ENCODE measurements at regions not wholly inside any gene's neighbourhood (a gene's known extent, or its start where the extent isn't known, plus 50 kb on each side); places are given as distances from the start of the nearest gene placed in this dataset.

DNA sequence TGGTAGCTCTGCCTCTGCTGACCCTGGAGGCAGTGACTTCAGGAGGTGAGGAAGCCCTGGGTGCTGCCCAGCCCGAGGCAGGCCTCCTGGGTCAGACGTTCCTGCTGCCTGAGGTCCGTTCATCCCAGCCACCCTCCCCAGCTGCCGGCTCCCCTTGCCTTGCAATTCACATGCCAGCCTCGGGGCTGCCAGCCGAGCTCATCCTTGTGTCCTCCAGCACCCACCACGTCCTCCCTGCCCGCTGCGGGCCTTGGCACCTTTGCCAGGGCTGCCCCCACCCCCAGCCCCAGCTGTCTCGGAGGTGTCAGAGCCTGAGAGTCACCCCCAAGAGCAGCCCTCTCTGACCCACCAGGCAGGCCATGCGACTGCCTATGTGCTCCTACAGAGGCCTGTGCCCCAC, 162.1 kb upstream of the RNF32 start:
- H3K36me3 ChIP-seq (ENCODE audit: insufficient read depth, low read length), result no peaks in the 10 kb centered on the region
- Mint-ChIP-seq H3K27me3 (peaks cover 22 to 28% of the 10 kb centered on the region in 2 donors), H3K4me3 (no peak overlapping the region), H3K27ac (no peak overlapping the region), H3K9me3 (no peaks in the 10 kb centered on the region), H3K4me1 (no peaks in the 10 kb centered on the region), H3K36me3 (no peaks in the 10 kb centered on the region)
- no peaks in the 10 kb centered on the region for H3K4me1 ChIP-seq (ENCODE audit: insufficient read depth, low read length)
- no peaks in the 10 kb centered on the region for H3K9me3 ChIP-seq (ENCODE audit: low read length)
- ChIA-PET CTCF (no interaction called here), POLR2A (no interaction called here)
- no peak overlapping the region for H3K4me3 ChIP-seq (ENCODE audit: low read length)
- H3K27ac ChIP-seq (ENCODE audit: low read depth, low read length), result no peak overlapping the region
- DNase-seq, result no peak
- peaks cover 4% of the 10 kb centered on the region for H3K27me3 ChIP-seq (ENCODE audit: insufficient read depth, low read length, poor library complexity, severe bottlenecking)

DNA sequence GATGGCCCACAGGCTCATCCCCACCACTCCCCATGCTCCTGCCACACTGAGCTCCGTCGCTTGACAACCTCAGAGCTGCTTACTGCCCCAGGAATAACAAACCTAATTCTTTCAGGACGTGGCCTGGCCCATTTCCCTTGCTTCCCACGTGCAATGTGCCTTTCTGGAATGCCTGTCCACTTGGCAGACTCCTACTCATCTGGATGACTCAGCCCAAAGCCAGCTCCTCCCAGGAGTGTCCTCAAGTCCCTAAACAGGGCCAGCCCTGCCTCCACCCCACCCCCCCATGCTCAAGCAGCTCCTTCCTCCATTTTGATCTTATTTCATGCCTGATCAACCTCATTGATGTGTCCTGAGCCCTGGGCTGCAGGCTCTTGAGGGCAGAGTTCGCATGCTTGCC, 164.9 kb upstream of the RNF32 start:
- Histone ChIP-seq H3K4me3 (ENCODE audit: low read length) (no peak overlapping the region), H3K9me3 (ENCODE audit: low read length) (no peaks in the 10 kb centered on the region), H3K4me1 (ENCODE audit: insufficient read depth, low read length) (no peaks in the 10 kb centered on the region), H3K36me3 (ENCODE audit: insufficient read depth, low read length) (no peaks in the 10 kb centered on the region), H3K27me3 (ENCODE audit: insufficient read depth, low read length, poor library complexity, severe bottlenecking) (peaks cover 4% of the 10 kb centered on the region), H3K27ac (ENCODE audit: low read depth, low read length) (no peak overlapping the region)
- H3K36me3 Mint-ChIP-seq, result no peaks in the 10 kb centered on the region
- ChIA-PET CTCF (no interaction called here), POLR2A (no interaction called here)
- no peak overlapping the region for H3K4me3 Mint-ChIP-seq
- no peak overlapping the region for H3K27ac Mint-ChIP-seq
- no peaks in the 10 kb centered on the region for H3K9me3 Mint-ChIP-seq
- H3K4me1 Mint-ChIP-seq, result no peaks in the 10 kb centered on the region
- H3K27me3 Mint-ChIP-seq, result peaks cover 23 to 28% of the 10 kb centered on the region in 2 donors
- no peak for DNase-seq

DNA sequence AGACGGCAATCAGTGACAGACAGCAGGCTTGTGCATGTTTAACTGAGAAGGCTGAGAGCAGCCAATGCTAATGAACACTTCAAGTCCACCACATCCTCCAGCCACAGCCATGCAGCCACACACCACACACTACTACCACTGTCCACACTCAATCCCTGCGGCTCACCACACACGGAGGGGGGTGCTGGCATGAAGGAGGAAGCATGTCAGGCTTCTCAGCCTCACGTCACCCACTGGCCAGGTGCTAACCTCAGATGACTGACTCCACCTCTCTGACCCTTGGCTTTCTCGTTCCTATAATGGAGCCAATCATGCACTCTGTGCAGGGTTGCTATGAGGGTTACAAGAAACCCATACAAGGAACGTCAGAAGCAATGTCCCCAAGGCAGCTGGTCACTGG, 165.4 kb upstream of the RNF32 start:
- Mint-ChIP-seq H3K27ac (no peak overlapping the region), H3K4me3 (no peak overlapping the region), H3K9me3 (no peaks in the 10 kb centered on the region), H3K27me3 (peaks cover 23 to 28% of the 10 kb centered on the region in 2 donors), H3K4me1 (no peaks in the 10 kb centered on the region), H3K36me3 (no peaks in the 10 kb centered on the region)
- peaks cover 3% of the 10 kb centered on the region for H3K27me3 ChIP-seq (ENCODE audit: insufficient read depth, low read length, poor library complexity, severe bottlenecking)
- no peak overlapping the region for H3K4me3 ChIP-seq (ENCODE audit: low read length)
- no peaks in the 10 kb centered on the region for H3K36me3 ChIP-seq (ENCODE audit: insufficient read depth, low read length)
- H3K4me1 ChIP-seq (ENCODE audit: insufficient read depth, low read length), result no peaks in the 10 kb centered on the region
- ChIA-PET CTCF (no interaction called here), POLR2A (no interaction called here)
- DNase-seq, result no peak
- H3K27ac ChIP-seq (ENCODE audit: low read depth, low read length), result no peak overlapping the region
- H3K9me3 ChIP-seq (ENCODE audit: low read length), result no peaks in the 10 kb centered on the region

DNA sequence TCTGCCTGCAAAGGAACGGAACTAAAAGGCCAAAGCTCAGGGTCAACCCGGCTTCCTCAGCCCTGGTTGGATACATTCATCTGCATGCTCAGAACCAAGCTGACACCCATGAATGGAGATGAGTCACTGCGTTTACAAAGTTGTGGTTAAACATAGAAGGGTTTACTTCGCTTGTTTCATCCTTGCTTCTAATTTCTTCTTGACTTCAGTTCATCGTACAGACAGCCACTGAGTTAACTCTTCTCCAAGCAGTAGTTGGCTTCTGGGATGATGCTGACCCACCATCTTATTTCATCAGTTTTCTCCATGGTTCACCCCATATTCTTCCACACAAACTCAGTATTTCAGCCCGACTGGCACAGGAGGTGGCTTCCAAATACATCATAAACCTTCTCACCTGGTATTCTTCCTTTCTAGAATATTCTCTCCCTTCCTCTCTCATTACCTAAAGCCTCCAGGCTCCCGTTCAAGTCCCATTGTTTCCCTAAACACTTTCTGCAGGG, 166.3 kb upstream of the RNF32 start:
- Mint-ChIP-seq H3K36me3 (no peaks in the 10 kb centered on the region), H3K4me3 (no peak overlapping the region), H3K4me1 (no peaks in the 10 kb centered on the region), H3K27ac (no peak overlapping the region), H3K27me3 (peaks cover 23 to 28% of the 10 kb centered on the region in 2 donors), H3K9me3 (no peaks in the 10 kb centered on the region)
- ChIA-PET CTCF (no interaction called here), POLR2A (no interaction called here)
- Histone ChIP-seq H3K4me3 (ENCODE audit: low read length) (no peak overlapping the region), H3K36me3 (ENCODE audit: insufficient read depth, low read length) (no peaks in the 10 kb centered on the region), H3K27me3 (ENCODE audit: insufficient read depth, low read length, poor library complexity, severe bottlenecking) (no peaks in the 10 kb centered on the region), H3K4me1 (ENCODE audit: insufficient read depth, low read length) (no peaks in the 10 kb centered on the region), H3K9me3 (ENCODE audit: low read length) (no peaks in the 10 kb centered on the region), H3K27ac (ENCODE audit: low read depth, low read length) (no peak overlapping the region)
- DNase-seq, result no peak

DNA sequence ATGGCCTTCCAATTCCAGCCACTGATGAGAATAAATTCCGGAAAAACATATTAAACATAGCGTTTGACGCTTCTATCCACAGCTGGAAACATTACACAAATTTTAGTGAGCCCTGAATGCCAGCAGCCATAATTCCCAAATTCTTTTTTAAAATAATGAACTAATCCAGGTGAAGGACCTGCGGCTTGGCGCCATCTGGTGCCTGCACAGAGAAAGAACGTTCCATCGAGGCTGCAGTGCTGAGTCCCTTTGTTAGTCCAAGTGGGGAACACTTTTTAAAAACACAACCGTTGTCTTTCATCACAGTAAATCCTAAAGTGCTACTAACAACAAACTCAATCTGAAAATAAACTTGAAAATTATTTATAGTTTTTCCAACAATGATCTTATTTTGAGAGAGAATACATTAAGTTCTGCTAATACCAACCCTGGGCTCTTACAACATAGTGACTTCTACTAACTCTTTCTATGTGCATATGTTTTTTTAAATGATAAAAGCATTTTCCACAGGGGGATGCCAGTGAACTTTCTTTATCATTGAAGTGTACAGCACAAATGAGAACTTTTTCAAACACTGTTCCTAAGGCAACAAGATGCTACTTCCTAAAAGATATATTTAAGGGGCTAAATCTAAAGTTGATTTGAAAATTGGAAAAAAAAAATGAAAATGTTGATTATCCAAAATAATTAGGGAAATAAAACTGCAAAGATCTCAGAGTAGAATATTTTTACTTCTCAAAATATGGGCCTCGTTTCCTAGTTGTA, 166.9 kb upstream of the RNF32 start:
- no peaks in the 10 kb centered on the region for H3K36me3 Mint-ChIP-seq
- H3K27me3 ChIP-seq (ENCODE audit: insufficient read depth, low read length, poor library complexity, severe bottlenecking), result no peaks in the 10 kb centered on the region
- H3K4me1 ChIP-seq (ENCODE audit: insufficient read depth, low read length), result no peaks in the 10 kb centered on the region
- H3K9me3 ChIP-seq (ENCODE audit: low read length), result no peaks in the 10 kb centered on the region
- ChIA-PET CTCF (no interaction called here), POLR2A (no interaction called here)
- H3K36me3 ChIP-seq (ENCODE audit: insufficient read depth, low read length), result no peaks in the 10 kb centered on the region
- DNase-seq, result peak in 1 of 5 donors; percentile 15
- H3K4me3 Mint-ChIP-seq, result no peak overlapping the region
- no peak overlapping the region for H3K4me3 ChIP-seq (ENCODE audit: low read length)
- no peak overlapping the region for H3K27ac Mint-ChIP-seq
- H3K4me1 Mint-ChIP-seq, result no peaks in the 10 kb centered on the region
- peaks cover 20 to 23% of the 10 kb centered on the region in 2 donors for H3K27me3 Mint-ChIP-seq
- no peak overlapping the region for H3K27ac ChIP-seq (ENCODE audit: low read depth, low read length)
- no peaks in the 10 kb centered on the region for H3K9me3 Mint-ChIP-seq

DNA sequence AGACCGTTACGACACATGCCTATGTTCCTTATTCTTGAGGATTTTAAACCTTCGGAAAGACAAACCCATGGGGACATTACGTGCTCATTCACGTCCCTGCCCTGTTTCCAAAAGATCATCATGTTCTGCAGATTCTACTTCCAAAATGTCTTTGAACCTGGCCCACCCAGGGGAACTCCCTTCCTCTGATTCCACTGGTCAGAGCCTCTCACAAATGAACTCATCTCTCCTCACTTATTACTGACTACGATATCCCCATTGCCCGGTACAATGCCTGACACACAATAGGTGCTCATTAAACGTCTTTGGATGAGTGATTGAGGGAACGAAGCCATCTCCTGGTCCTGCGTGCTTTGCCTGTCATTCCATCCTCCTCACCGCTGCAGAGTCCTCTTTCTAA, 168.3 kb upstream of the RNF32 start:
- Histone ChIP-seq H3K27ac (ENCODE audit: low read depth, low read length) (no peak overlapping the region), H3K4me3 (ENCODE audit: low read length) (no peak overlapping the region), H3K4me1 (ENCODE audit: insufficient read depth, low read length) (no peaks in the 10 kb centered on the region), H3K9me3 (ENCODE audit: low read length) (no peaks in the 10 kb centered on the region), H3K36me3 (ENCODE audit: insufficient read depth, low read length) (no peaks in the 10 kb centered on the region), H3K27me3 (ENCODE audit: insufficient read depth, low read length, poor library complexity, severe bottlenecking) (no peaks in the 10 kb centered on the region)
- Mint-ChIP-seq H3K27me3 (peaks cover 16 to 23% of the 10 kb centered on the region in 2 donors), H3K9me3 (no peaks in the 10 kb centered on the region), H3K4me3 (no peak overlapping the region), H3K27ac (no peak overlapping the region), H3K4me1 (no peaks in the 10 kb centered on the region), H3K36me3 (no peaks in the 10 kb centered on the region)
- CTCF ChIA-PET, result no interaction called here
- no peak for DNase-seq
- POLR2A ChIA-PET, result no interaction called here

DNA sequence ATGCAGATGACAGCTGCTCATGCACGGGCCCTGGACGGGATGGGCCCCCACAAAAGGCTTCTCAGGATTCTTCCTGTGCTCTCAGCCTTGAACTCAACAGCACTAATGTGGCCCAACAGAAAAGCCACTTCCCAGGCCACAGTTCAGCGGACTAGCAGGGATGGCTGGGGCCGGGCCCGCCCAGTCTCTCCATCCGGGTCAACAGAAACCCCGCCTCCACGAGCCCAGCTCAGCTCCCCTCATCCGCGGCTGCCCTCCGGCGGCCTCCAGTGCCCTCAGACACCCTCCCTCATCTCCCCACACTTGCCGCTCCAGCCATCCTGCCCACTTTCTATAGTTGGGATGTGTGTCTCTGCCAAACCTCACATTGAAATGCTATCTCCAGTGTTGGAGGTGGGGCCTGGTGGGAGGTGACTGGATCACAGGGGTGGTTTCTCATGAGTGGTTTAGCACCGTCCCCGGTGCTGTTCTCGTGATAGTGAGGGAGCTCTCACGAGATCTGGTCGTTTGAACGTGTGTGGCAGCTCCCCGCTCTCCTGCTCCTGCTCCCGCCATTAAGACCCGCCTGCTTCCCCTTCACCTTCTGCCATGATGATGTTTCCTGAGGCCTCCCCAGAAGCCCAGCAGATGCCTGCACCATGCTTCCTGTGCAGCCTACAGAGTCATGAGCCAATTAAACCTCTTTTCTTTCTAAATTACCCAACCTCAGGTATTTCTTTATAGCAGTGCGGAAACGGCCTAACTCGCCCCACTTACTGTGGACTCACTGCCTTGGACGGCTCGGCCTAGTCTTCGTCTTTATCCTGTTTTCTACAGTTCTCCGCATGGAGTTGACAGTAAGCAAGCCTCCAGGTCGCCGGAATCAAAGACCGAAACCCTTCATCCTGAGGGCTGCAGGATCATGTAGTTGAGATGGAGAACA, 169.9 kb upstream of the RNF32 start:
- CTCF ChIA-PET, result no interaction called here

DNA sequence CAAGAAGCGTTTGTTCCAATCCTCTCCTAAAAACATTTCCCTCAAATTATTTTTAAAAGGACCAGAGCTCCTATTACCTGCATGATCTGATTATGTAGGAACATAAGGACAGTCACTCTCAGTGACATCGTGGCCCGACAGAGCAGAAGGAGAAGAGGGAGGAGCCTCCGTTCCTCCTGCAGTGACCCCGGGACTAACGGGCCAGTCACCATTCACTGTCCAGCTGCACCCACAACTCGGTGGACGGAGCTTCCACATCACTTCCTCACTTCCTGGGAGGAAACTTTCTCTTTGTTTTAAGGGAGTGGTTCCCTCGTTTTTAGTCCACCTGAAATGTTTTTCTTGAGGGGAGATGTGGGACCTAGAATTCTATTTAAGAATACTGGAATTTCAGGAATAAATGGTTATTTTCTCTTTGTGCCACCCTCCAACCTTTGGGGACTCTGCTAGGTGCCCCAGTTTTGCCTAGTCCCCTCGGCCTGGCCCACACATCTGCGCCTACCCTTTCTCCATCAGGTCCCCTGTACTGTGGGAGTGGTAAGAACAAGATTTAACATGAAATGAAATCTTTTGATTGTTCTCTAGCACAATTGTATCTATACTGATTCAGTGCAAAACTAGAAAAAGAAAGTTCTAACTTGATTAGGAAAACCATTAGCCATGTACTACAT, 173.5 kb upstream of the RNF32 start:
- H3K27me3 Mint-ChIP-seq, result peaks cover 0 to 2% of the 10 kb centered on the region in 2 donors
- no peaks in the 10 kb centered on the region for H3K36me3 ChIP-seq (ENCODE audit: insufficient read depth, low read length)
- peaks cover 0 to 2% (median 0%) of the 10 kb centered on the region in 5 donors for H3K9me3 Mint-ChIP-seq
- no peak overlapping the region for H3K4me3 ChIP-seq (ENCODE audit: low read length)
- no peak overlapping the region for H3K27ac ChIP-seq (ENCODE audit: low read depth, low read length)
- ChIA-PET CTCF (no interaction called here), POLR2A (no interaction called here)
- H3K4me1 ChIP-seq (ENCODE audit: insufficient read depth, low read length), result no peaks in the 10 kb centered on the region
- no peaks in the 10 kb centered on the region for H3K4me1 Mint-ChIP-seq
- no peak overlapping the region for H3K4me3 Mint-ChIP-seq
- H3K27ac Mint-ChIP-seq, result no peak overlapping the region
- H3K36me3 Mint-ChIP-seq, result no peaks in the 10 kb centered on the region
- DNase-seq, result no peak
- H3K27me3 ChIP-seq (ENCODE audit: insufficient read depth, low read length, poor library complexity, severe bottlenecking), result no peaks in the 10 kb centered on the region
- no peaks in the 10 kb centered on the region for H3K9me3 ChIP-seq (ENCODE audit: low read length)

More for the DNA sequence above, 169.9 kb upstream of the RNF32 start:
- Histone ChIP-seq H3K27ac (ENCODE audit: low read depth, low read length) (no peak overlapping the region), H3K4me1 (ENCODE audit: insufficient read depth, low read length) (no peaks in the 10 kb centered on the region), H3K27me3 (ENCODE audit: insufficient read depth, low read length, poor library complexity, severe bottlenecking) (no peaks in the 10 kb centered on the region), H3K9me3 (ENCODE audit: low read length) (no peaks in the 10 kb centered on the region), H3K36me3 (ENCODE audit: insufficient read depth, low read length) (no peaks in the 10 kb centered on the region), H3K4me3 (ENCODE audit: low read length) (no peak overlapping the region)
- H3K9me3 Mint-ChIP-seq, result no peaks in the 10 kb centered on the region
- peaks cover 10 to 19% of the 10 kb centered on the region in 2 donors for H3K27me3 Mint-ChIP-seq
- DNase-seq, result no peak
- no peaks in the 10 kb centered on the region for H3K36me3 Mint-ChIP-seq
- H3K4me3 Mint-ChIP-seq, result no peak overlapping the region
- no peak overlapping the region for H3K27ac Mint-ChIP-seq
- no peaks in the 10 kb centered on the region for H3K4me1 Mint-ChIP-seq
- POLR2A ChIA-PET, result no interaction called here

All from CD8-positive, alpha-beta memory T cell (primary cell).